ENCODE measurements at regions not wholly inside any gene's neighbourhood (a gene's known extent, or its start where the extent isn't known, plus 50 kb on each side); places are given as distances from the start of the nearest gene placed in this dataset.
A peak's percentile ranks its signal among the peaks of the same experiment; 100 is the strongest.

DNA sequence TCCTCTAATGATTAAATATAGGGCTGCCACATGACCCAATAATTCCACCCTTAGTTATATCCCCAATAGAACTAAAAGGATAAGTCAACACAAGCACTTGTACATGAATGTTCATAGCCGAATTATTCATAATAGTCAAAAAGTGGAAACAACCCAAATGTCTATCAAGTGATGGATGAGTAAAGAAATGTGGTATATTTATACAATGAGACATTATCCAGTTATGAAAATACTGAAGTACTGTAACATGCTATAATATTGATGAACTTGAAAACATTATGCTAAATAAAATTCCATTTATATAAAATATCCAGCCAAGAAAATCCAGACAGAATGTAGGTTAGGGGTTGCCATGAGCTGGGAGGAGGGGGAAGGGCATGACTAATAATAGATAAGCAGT lies 436.7 kb upstream of the AADAT start (continued):
- TF ChIP-seq, protein P1, sequence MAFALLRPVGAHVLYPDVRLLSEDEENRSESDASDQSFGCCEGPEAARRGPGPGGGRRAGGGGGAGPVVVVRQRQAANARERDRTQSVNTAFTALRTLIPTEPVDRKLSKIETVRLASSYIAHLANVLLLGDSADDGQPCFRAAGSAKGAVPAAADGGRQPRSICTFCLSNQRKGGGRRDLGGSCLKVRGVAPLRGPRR (CRISPR knock-in tag; IDR thresholded peaks at IDR 0.05), result no peak
- TF ChIP-seq ZNF175 (CRISPR knock-in tag; IDR thresholded peaks at IDR 0.05; ENCODE audit: low read depth), result no peak

DNA sequence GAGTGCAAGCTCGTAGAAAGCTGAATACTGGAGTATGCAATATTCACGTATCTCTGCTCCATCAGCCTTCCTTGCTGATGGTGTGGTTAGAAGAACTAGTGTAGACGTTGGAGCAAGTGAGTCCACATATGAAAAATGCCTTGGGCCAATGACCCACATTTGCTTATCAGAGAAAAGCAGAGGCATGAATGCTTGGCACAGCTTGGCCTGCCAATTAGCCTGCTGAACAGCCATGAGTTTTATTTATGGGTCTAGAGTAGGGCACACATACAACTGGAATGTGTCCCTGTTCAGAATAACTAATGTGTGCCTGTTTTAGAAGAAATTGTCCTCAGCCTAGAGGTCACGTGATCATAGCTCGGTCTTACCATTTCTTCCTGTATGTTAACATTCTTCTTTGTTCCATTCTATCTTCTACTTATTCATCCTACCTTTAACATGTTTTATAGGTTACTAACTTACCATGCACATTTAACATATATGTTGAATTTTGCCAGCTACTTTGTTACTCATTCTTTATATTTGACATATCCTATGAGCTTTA lies 432.7 kb upstream of the AADAT start:
- intact Hi-C loops (cut with micrococcal nuclease) (no loop called here), in situ Hi-C loops (cut with MboI) (no loop called here)
- WGBS (ENCODE audit: insufficient coverage, low coverage, missing lambda C conversion rate), result 0% methylated on average over 5 of the region's 5 CpGs
- ATAC-seq, result no peak
- Histone ChIP-seq H3K9me3 (replicated peaks; ENCODE audit: control insufficient read depth, insufficient read depth, low read depth, low read length) (no peaks in the 10 kb centered on the region; the same call in 1 of the 2 replicates), H3K9ac (ENCODE audit: insufficient read depth in 1 of 2, low read depth in 2 of 2, low read length in 2 of 2) (no peak overlapping the region), H2AFZ (ENCODE audit: low read depth, low read length) (no peak overlapping the region), H3K4me3 (no peak overlapping the region), H3K79me2 (ENCODE audit: control insufficient read depth, insufficient read depth, low read length) (no peaks in the 10 kb centered on the region), H3K27ac (ENCODE audit: extremely low read depth, low read depth, low read length) (no peak overlapping the region), H3K4me1 (replicated peaks in 1 of 2; ENCODE audit: control insufficient read depth in 2 of 2, insufficient read depth in 2 of 2, low read length in 2 of 2) (no peaks in the 10 kb centered on the region), H3K36me3 (ENCODE audit: control insufficient read depth, insufficient read depth, low read length) (no peaks in the 10 kb centered on the region), H4K20me1 (replicated peaks; ENCODE audit: control insufficient read depth, insufficient read depth, low read length) (no peaks in the 10 kb centered on the region), H3K27me3 (ENCODE audit: control insufficient read depth in 2 of 2, insufficient read depth in 2 of 2, low read length in 2 of 2) (no peaks in the 10 kb centered on the region), H3K9me1 (ENCODE audit: control insufficient read depth, insufficient read depth, low read length) (no peaks in the 10 kb centered on the region), H3K4me2 (ENCODE audit: insufficient read depth, low read length) (no peak overlapping the region)
- FAIRE-seq, result no peak
- no peak for TF ChIP-seq XRCC3 (IDR thresholded peaks at IDR 0.05)
- 0 out of 2 replicates have a peak, but pooled peaks have one; percentile 32 for TF ChIP-seq RAD51 (IDR thresholded peaks at IDR 0.05; ENCODE audit: borderline replicate concordance, low read depth)
- TF ChIP-seq ZNF586 (CRISPR knock-in tag; conservative IDR thresholded peaks at IDR 0.05), result no peak
- no peak for TF ChIP-seq NR1H2 (CRISPR knock-in tag; IDR thresholded peaks at IDR 0.05)
- TF ChIP-seq, protein P2, sequence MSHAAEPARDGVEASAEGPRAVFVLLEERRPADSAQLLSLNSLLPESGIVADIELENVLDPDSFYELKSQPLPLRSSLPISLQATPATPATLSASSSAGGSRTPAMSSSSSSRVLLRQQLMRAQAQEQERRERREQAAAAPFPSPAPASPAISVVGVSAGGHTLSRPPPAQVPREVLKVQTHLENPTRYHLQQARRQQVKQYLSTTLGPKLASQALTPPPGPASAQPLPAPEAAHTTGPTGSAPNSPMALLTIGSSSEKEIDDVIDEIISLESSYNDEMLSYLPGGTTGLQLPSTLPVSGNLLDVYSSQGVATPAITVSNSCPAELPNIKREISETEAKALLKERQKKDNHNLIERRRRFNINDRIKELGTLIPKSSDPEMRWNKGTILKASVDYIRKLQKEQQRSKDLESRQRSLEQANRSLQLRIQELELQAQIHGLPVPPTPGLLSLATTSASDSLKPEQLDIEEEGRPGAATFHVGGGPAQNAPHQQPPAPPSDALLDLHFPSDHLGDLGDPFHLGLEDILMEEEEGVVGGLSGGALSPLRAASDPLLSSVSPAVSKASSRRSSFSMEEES (CRISPR knock-in tag; IDR thresholded peaks at IDR 0.05), result peak; percentile 81
- TF ChIP-seq ZKSCAN3 (CRISPR knock-in tag; IDR thresholded peaks at IDR 0.05), result no peak
- ChIA-PET CTCF (ENCODE audit: low intra/inter-chr PET ratio) (no interaction called here), POLR2A (no interaction called here)
- no TSS peak for BruUV-seq (replicated peaks)
- DNase-seq (ENCODE audit: extremely low read depth in 1 of 4, low spot score in 3 of 4), result no peak

Data from K562 (cell line).